Adrenal gland (tissue), 9 donors: ENCODE measurements at regions not wholly inside any gene's neighbourhood (a gene's known extent, or its start where the extent isn't known, plus 50 kb on each side); places are given as distances from the start of the nearest gene placed in this dataset.

Source experiments
- DNase-seq, 7 donors: peaks; one replicate each; pipeline ENCODE4 v3.0.0-alpha.2; 2019 to 2020
- H3K27ac ChIP-seq, 5 donors: fragments of 200-600 bp; sonication (generic) in 4 of 5; 1 replicate in 3 of 5; 2 replicates in 2 of 5; pipeline versions ENCODE4 v1.5.1 to v1.8.0; 2016 to 2020; ENCODE audit warnings: mild to moderate bottlenecking in 1 of 5
- H3K27me3 ChIP-seq: fragments of 200-600 bp; 2 replicates; pipeline ENCODE4 v1.8.0; 2021
- H3K36me3 ChIP-seq, 2 donors: fragments of 200-600 bp; replicated peaks in 1 of 2; 1 replicate in 1 of 2; 2 replicates in 1 of 2; pipeline versions ENCODE4 v1.5.1 to v1.8.0; 2018 to 2022
- H3K4me1 ChIP-seq, 2 donors: fragments of 200-600 bp; replicated peaks in 1 of 2; 1 replicate in 1 of 2; 2 replicates in 1 of 2; pipeline versions ENCODE4 v1.5.1 to v1.8.0; 2018 to 2021
- H3K4me3 ChIP-seq, 4 donors: fragments of 200-600 bp; sonication (generic) in 3 of 4; one replicate each; pipeline ENCODE4 v1.5.1; 2016 to 2018
- H3K9me3 ChIP-seq, 3 donors: fragments of 200-600 bp; sonication (generic) in 1 of 3; replicated peaks in 1 of 3; 1 replicate in 2 of 3; 2 replicates in 1 of 3; pipeline versions ENCODE4 v1.5.1 to v1.8.0; 2016 to 2021
- CTCF ChIP-seq, 6 experiments: fragments of 450-650 bp in 4 of 6; fragments of 200-600 bp in 2 of 6; sonication (generic) in 1 of 6; IDR thresholded peaks; 1 replicate in 5 of 6; 2 replicates in 1 of 6; pipeline versions ENCODE4 v1.5.1 to v1.8.0; 2016 to 2021; ENCODE audit warnings: antibody characterized with exemption in 6 of 6, mild to moderate bottlenecking in 2 of 6, moderate library complexity in 1 of 6
- POLR2A ChIP-seq, 2 donors: fragments of 450-650 bp; IDR thresholded peaks; one replicate each; pipeline ENCODE4 v1.6.1; 2017; ENCODE audit warnings: antibody characterized with exemption in 2 of 2, mild to moderate bottlenecking in 2 of 2, moderate library complexity in 1 of 2
- WGBS, 4 donors: extraction: QIAGEN DNeasy Blood & Tissue Kit in 2 of 4; methylation state at CpG; one replicate each; pipeline versions ENCODE4 v1.1.5 to v1.1.7; 2013 to 2017; 5-methylcytosine and 5-hydroxymethylcytosine counted together
- intact Hi-C, 2 donors: fragments of 100-400 bp; cut with DNase I; formaldehyde crosslinking; loops; one replicate each; pipeline versions ENCODE4 v1.14.1 to v1.15.0; 2022 to 2023
- donor health status: healthy with polysubstance abuse.
- donor health status: Bipolar disorder and iron deficiency.
- donor health status: DM: yes; HTN: yes; CAD: no.
- donor health status: DM: no; HTN: no; CAD: no.
- donor health status: DM: no; HTN: no; CAD: no.

GRCh38 chr4:41461780-41462307 lies 76.1 kb upstream of the LIMCH1 start:
- Histone ChIP-seq H3K4me3 (no peak overlapping the region), H3K27ac (no peak overlapping the region), H3K36me3 (no peaks in the 10 kb centered on the region), H3K9me3 (no peaks in the 10 kb centered on the region), H3K4me1 (no peaks in the 10 kb centered on the region), H3K27me3 (no peaks in the 10 kb centered on the region)
- WGBS, 4 donors: 57 to 77% (median 68%) methylated on average over 3 of the region's 3 CpGs
- DNase-seq: no peak
- TF ChIP-seq CTCF (IDR thresholded peaks at IDR 0.05) (no peak), POLR2A (IDR thresholded peaks at IDR 0.05) (no peak)
- intact Hi-C loops: no loop called here

DNA sequence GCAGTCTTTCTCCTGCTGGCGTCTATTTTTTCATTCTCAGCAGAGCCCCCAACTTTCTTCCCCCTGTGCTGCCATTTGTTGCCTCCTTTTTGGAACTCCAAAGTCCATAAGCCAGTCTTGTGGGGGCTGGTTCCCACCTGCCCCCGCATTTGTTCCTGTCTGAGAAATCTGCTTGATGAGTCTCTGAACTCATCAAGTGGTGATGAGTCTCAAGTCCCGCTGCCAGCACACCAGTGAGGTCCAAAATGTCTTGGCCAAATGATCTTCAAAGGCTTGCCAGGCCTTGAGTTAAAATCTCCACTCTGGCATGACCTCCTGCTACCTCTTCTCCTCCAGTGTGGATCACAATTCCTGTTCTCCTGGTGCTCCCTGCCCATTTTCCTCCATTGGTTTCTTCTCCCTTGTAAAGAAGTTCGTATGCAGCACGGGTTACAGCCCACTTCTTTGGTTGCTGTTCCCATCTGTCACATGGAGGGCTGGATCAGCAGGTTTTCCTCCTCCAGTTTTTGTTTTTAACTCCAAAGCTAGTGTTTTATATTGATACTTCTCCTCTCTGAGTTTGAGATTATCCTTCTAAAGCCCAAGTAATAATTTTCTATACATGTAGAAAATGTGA lies 72.7 kb upstream of the LIMCH1 start:
- no peaks in the 10 kb centered on the region for H3K4me1 ChIP-seq
- H3K27ac ChIP-seq: no peak overlapping the region

DNA sequence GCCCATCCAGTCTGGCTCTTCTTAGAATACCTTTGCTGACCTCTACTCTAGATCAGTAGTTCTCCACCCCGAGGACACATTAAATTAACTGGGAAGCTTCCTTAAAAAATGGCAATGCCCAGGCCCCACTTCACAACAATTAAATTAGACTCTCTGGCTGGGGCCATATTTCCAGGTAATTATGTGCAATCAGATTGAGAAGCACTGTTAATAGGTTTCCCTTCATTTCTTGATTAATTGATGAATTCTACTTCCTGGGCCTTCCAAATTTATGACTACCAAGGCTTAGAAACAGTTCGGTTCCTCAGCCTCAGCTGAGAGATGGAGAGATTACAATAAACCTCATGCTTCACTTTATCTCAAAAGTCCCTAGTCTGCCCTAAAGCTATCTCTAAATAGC lies 71.7 kb upstream of the LIMCH1 start:
- TF ChIP-seq POLR2A (IDR thresholded peaks at IDR 0.05): no peak
- TF ChIP-seq CTCF (IDR thresholded peaks at IDR 0.05): no peak
- DNase-seq: no peak
- Histone ChIP-seq H3K27me3 (no peaks in the 10 kb centered on the region), H3K9me3 (no peaks in the 10 kb centered on the region), H3K36me3 (no peaks in the 10 kb centered on the region), H3K4me3 (no peak overlapping the region), H3K27ac (no peak overlapping the region), H3K4me1 (no peaks in the 10 kb centered on the region)
- intact Hi-C loops: no loop called here
- 67 to 86% (median 77%) methylated on average over 2 of the region's 2 CpGs for WGBS, 4 donors

More for the DNA sequence above, 72.7 kb upstream of the LIMCH1 start:
- no peak overlapping the region for H3K4me3 ChIP-seq
- no peak for TF ChIP-seq POLR2A (IDR thresholded peaks at IDR 0.05)
- no peak for DNase-seq
- no peaks in the 10 kb centered on the region for H3K9me3 ChIP-seq
- no peaks in the 10 kb centered on the region for H3K27me3 ChIP-seq
- intact Hi-C loops: no loop called here
- no peaks in the 10 kb centered on the region for H3K36me3 ChIP-seq
- WGBS, 4 donors: 87 to 93% (median 91%) methylated on average over 5 of the region's 5 CpGs

GRCh38 chr4:41468122-41468521 lies 69.8 kb upstream of the LIMCH1 start:
- WGBS, 4 donors: 59 to 87% (median 76%) methylated on average over 1 of the region's 1 CpG
- Histone ChIP-seq H3K27ac (no peak overlapping the region), H3K27me3 (no peaks in the 10 kb centered on the region), H3K9me3 (no peaks in the 10 kb centered on the region), H3K4me1 (no peaks in the 10 kb centered on the region), H3K36me3 (no peaks in the 10 kb centered on the region), H3K4me3 (no peak overlapping the region)
- intact Hi-C loops: no loop called here
- TF ChIP-seq CTCF (IDR thresholded peaks at IDR 0.05) (no peak), POLR2A (IDR thresholded peaks at IDR 0.05) (no peak)
- DNase-seq: no peak
